ENCODE measurements at regions not wholly inside any gene's neighbourhood (a gene's known extent, or its start where the extent isn't known, plus 50 kb on each side); places are given as distances from the start of the nearest gene placed in this dataset.
"Not testable (repeated sequence)": the region's sequence is repeated elsewhere in the genome, so short reads cannot be mapped to it uniquely, and the experiment has no call there.

GRCh38 chr1:161454865-161455707 is 50.2 kb upstream of the FCGR2A start:
- intact Hi-C loops (cut with DNase I); H3K27me3 ChIP-seq (ENCODE audit: insufficient read depth in 3 of 3, low read length in 2 of 3); DNase-seq; H3K9me3 ChIP-seq; H3K27ac ChIP-seq; H3K4me1 ChIP-seq; H3K4me3 ChIP-seq; H3K36me3 ChIP-seq (ENCODE audit: insufficient read depth in 1 of 2, low read depth in 1 of 2): not testable (repeated sequence)
- no CpG with 5 or more reads among the region's 107 CpGs for WGBS, 3 donors
- ATAC-seq: peak in 2 of 4 donors; percentile 8 to 49

DNA sequence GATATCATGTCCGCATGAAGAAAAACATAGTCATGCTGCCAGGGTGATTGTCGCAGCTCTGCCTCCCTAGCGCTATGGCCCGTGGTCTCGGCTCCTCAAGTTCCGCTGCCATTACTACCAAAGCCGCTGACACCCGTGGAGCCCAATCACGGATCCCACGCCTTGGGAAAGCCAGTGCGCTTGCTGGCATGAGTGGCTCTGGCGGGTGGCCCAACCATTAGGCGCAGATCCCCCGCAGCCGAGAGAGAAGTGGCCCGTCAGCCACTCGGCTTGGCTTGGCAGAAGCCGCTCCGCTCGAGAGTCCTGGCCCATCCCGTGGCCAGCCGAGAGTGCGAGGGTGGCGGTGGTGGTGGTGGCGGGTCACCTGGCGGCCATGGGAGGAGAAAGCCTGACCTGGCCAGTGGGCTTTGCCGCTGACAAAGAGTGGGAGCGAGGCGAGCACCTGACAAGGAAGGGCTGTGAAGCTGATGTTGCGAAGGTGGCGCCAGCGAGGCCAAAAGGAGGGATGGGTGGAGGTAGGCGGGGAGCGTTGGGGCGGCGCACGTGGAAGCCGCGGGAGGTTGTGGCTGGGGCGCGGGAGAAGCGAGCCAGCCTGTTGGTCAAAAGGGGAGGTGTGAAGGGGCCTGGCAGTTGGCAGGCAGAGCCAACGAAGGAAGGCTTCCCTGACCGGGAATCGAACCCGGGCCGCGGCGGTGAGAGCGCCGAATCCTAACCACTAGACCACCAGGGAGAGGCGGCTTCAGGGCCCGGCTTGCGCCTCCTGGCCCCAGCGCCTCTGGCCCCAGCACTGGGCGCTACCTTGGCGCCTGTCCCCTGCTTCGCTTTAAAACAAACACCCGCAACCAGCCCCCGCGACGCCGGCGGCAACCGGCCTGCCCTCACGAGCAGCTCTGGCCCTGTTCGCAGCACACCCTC is 51.0 kb upstream of the FCGR2A start:
- ATAC-seq (peak; percentile 65 to 83 (median 72)), DNase-seq (peak in 1 of 2 donors; percentile 80)
- intact Hi-C loops (cut with DNase I); H3K9me3 ChIP-seq; H3K4me3 ChIP-seq; H3K27me3 ChIP-seq (ENCODE audit: insufficient read depth in 3 of 3, low read length in 2 of 3); H3K36me3 ChIP-seq (ENCODE audit: insufficient read depth in 1 of 2, low read depth in 1 of 2); H3K4me1 ChIP-seq; H3K27ac ChIP-seq: not testable (repeated sequence)
- 45 to 68% (median 53%) methylated on average over 10 to 12 of the region's 67 CpGs for WGBS, 3 donors

DNA sequence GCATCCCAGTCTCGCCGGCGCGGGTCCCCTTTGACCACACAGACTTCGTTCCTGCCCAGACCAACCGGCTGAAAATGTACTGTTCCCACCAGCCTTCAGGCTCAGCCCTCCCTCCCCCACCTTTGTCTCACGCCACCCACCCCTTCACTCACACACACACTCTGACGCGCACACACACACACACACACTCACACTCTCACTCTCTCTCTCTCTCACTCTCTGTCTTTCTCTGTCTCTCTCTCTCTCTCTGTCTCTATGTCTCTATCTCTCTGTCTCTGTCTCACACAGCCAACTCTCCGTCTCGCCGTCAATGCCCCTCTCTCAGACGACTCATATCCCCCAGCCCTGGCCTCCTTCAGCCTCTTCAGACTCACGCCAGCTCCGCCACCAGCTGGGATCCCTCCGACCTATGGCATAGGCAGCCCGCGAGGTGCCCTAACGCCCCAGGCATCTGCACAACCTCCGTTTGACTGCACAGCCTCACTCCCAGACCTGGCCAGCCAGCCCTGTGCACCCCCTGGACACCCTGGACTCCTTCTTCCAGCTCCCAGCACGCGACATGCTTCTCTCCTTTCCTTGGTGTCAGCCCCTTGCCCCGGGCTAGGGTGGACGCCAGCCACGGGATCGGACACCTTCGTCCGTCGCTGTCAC is 53.4 kb upstream of the FCGR2A start:
- H3K27ac ChIP-seq; H3K27me3 ChIP-seq (ENCODE audit: insufficient read depth in 3 of 3, low read length in 2 of 3); H3K4me1 ChIP-seq; DNase-seq; H3K4me3 ChIP-seq; intact Hi-C loops (cut with DNase I); H3K9me3 ChIP-seq; H3K36me3 ChIP-seq (ENCODE audit: insufficient read depth in 1 of 2, low read depth in 1 of 2): not testable (repeated sequence)
- peak in 2 of 4 donors; percentile 9 to 37 for ATAC-seq
- WGBS, 3 donors: no CpG with 5 or more reads among the region's 29 CpGs

- H3K27ac ChIP-seq; H3K4me3 ChIP-seq; DNase-seq; H3K9me3 ChIP-seq; ATAC-seq; H3K36me3 ChIP-seq (ENCODE audit: insufficient read depth in 1 of 2, low read depth in 1 of 2); H3K27me3 ChIP-seq (ENCODE audit: insufficient read depth in 3 of 3, low read length in 2 of 3); H3K4me1 ChIP-seq; intact Hi-C loops (cut with DNase I): not testable (repeated sequence)
- no CpG with 5 or more reads among the region's 66 CpGs for WGBS, 3 donors
These were observed 57.4 kb upstream of the FCGR2A start for GRCh38 chr1:161447760-161448332.

GRCh38 chr1:161447040-161447759 is 58.1 kb upstream of the FCGR2A start:
- H3K27me3 ChIP-seq (ENCODE audit: insufficient read depth in 3 of 3, low read length in 2 of 3); intact Hi-C loops (cut with DNase I); H3K4me3 ChIP-seq; DNase-seq; H3K9me3 ChIP-seq; H3K36me3 ChIP-seq (ENCODE audit: insufficient read depth in 1 of 2, low read depth in 1 of 2); H3K27ac ChIP-seq; H3K4me1 ChIP-seq: not testable (repeated sequence)
- no CpG with 5 or more reads among the region's 79 CpGs for WGBS, 3 donors
- ATAC-seq: peak; percentile 30 to 60 (median 52)

GRCh38 chr1:161444725-161445124 is 60.5 kb upstream of the FCGR2A start:
- intact Hi-C loops (cut with DNase I); H3K27me3 ChIP-seq (ENCODE audit: insufficient read depth in 3 of 3, low read length in 2 of 3); H3K9me3 ChIP-seq; H3K4me1 ChIP-seq; H3K27ac ChIP-seq; H3K36me3 ChIP-seq (ENCODE audit: insufficient read depth in 1 of 2, low read depth in 1 of 2); H3K4me3 ChIP-seq: not testable (repeated sequence)
- WGBS, 3 donors: 73 to 79% (median 73%) methylated on average over 11 of the region's 18 CpGs
- DNase-seq (peak in 1 of 2 donors; percentile 74), ATAC-seq (peak; percentile 14 to 35 (median 24))

- H3K36me3 ChIP-seq (ENCODE audit: insufficient read depth in 1 of 2, low read depth in 1 of 2); intact Hi-C loops (cut with DNase I); H3K27ac ChIP-seq; H3K4me3 ChIP-seq; H3K9me3 ChIP-seq; H3K4me1 ChIP-seq: not testable (repeated sequence)
- peaks cover 0 to 14% (median 12%) of the 10 kb centered on the region in 3 donors for H3K27me3 ChIP-seq (ENCODE audit: insufficient read depth in 3 of 3, low read length in 2 of 3)
- DNase-seq (peak in 1 of 2 donors; percentile 32), ATAC-seq (peak in 1 of 4 donors; percentile 39)
- WGBS, 3 donors: 62% methylated on average over 2 to 3 of the region's 14 CpGs; no CpG with 5 or more reads in 1 of the 3 donors
These were observed 61.0 kb upstream of the FCGR2A start for GRCh38 chr1:161444255-161444654.
